ENCODE measurements at regions not wholly inside any gene's neighbourhood (a gene's known extent, or its start where the extent isn't known, plus 50 kb on each side); places are given as distances from the start of the nearest gene placed in this dataset.

DNA sequence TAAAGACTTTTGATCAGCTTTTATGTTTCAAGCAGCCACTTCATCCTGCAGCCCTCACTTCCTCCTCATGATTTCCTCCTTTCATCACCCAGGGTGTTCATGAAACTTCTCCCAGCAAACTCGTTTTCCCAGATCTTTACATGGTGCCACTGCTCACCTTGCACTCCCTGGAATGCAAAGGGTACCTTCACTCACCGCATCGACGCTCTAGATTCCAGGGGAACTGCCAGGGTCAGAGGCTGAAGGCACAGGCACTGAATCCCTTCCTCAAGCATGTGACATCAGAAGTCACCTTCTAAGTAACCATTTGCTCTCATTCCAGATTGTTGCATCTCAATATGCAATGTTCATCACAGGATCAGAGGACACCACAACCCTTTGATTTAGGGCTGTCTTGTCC, 82.8 kb downstream of the PRKAB2 start:
- Mint-ChIP-seq H3K9me3 (no peaks in the 10 kb centered on the region), H3K36me3 (no peaks in the 10 kb centered on the region), H3K4me3 (no peak overlapping the region), H3K27me3 (peaks cover 52% of the 10 kb centered on the region), H3K4me1 (ENCODE audit: unreplicated experiment) (no peaks in the 10 kb centered on the region), H3K27ac (no peak overlapping the region)
- no peak for TF ChIP-seq CTCF (conservative IDR thresholded peaks at IDR 0.05)
- no peak for DNase-seq (ENCODE audit: extremely low spot score, unreplicated experiment)

DNA sequence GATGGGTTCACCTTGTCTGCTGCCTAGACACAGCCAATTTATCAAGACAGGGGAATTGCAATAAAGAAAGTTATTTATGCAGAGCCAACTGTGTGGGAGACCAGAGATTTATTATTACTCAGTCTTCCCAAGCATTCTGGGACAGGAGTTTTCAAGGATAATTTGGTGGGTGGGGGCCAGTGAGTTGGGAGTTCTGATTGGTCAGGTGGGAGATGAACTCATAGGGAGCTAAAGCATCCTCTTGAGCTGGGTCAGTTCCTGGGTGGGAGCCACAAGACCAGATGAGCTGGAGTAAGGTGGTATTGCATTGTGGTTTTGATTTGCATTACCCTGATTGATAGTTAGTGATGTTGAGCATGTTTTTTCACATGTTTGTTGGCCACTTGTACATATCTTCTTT, 86.1 kb downstream of the PRKAB2 start:
- H3K27me3 Mint-ChIP-seq, result peaks cover 78% of the 10 kb centered on the region
- peak overlapping the region; percentile 98 for H3K4me3 Mint-ChIP-seq
- TF ChIP-seq CTCF (conservative IDR thresholded peaks at IDR 0.05), result no peak

DNA sequence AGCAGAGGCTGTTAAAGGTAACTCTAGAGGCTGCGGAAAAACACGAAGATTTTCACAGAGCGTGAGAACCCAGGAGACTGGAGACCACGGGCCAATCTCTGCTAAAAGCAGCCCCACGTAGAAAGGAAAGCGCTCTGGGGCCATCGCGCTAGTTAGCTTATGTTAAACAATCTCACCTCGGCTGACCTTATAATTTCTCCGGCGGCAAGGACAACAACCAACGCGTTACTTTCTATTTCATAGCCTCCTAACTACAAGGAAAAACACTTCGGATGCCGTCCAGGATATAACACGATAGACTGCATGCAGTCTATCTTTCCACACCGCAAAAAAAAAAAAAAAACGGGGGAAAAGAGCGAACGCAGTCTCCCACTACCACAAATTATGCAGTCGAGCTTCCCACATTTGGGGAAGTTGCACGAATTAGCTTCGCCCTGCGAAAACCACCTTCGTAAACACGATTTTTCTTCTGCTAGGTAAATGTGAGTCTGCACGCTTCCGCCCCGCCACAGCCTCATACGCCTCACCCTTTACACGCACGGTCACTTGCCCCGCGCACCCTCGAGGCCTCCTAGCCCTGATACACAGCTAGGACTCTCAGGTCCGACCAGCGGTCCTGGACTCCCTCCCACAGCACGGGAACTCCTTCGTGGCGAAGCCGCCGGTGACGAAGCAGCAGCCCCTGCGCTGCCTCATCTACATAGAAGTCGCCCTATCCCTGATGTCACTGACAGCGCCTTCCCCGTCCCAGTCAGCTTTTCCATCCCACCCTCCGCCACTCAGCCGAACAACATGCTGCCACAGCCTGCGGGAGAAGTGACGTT, 87.8 kb downstream of the PRKAB2 start:
- TF ChIP-seq CTCF (conservative IDR thresholded peaks at IDR 0.05), result no peak
- H3K36me3 Mint-ChIP-seq, result no peaks in the 10 kb centered on the region
- H3K9me3 Mint-ChIP-seq, result no peaks in the 10 kb centered on the region
- H3K27ac Mint-ChIP-seq, result peak overlapping the region; percentile 99
- H3K4me3 Mint-ChIP-seq, result peak overlapping the region; percentile 98
- peaks cover 5% of the 10 kb centered on the region for H3K4me1 Mint-ChIP-seq (ENCODE audit: unreplicated experiment)
- peak; percentile 77 for DNase-seq (ENCODE audit: extremely low spot score, unreplicated experiment)
- H3K27me3 Mint-ChIP-seq, result peaks cover 82% of the 10 kb centered on the region

More for the DNA sequence above, 86.1 kb downstream of the PRKAB2 start:
- Mint-ChIP-seq H3K36me3 (no peaks in the 10 kb centered on the region), H3K9me3 (no peaks in the 10 kb centered on the region), H3K27ac (no peak overlapping the region), H3K4me1 (ENCODE audit: unreplicated experiment) (no peaks in the 10 kb centered on the region)
- DNase-seq (ENCODE audit: extremely low spot score, unreplicated experiment), result no peak

DNA sequence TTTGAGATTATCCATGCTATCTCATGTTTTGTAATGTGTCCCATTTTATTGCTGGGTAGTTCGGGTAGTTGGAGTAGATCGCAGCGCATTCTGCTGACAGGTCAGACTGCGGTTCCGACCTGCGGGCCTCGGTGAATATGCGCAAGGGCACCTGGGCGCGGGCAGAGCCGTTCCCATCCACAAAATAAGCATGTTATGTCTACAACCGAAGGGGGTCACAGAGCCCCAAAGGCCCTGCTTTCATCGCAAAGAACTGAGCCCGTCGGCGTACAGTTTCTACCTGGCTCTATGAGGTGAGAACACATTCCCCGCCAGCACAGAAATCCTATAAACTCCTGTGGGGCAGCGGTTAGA, 88.4 kb downstream of the PRKAB2 start:
- H3K4me3 Mint-ChIP-seq, result peak overlapping the region; percentile 98
- H3K4me1 Mint-ChIP-seq (ENCODE audit: unreplicated experiment), result peaks cover 11% of the 10 kb centered on the region
- peak overlapping the region; percentile 99 for H3K27ac Mint-ChIP-seq
- no peak for TF ChIP-seq CTCF (conservative IDR thresholded peaks at IDR 0.05)
- H3K9me3 Mint-ChIP-seq, result no peaks in the 10 kb centered on the region
- no peak for DNase-seq (ENCODE audit: extremely low spot score, unreplicated experiment)
- no peaks in the 10 kb centered on the region for H3K36me3 Mint-ChIP-seq
- H3K27me3 Mint-ChIP-seq, result peaks cover 85% of the 10 kb centered on the region

DNA sequence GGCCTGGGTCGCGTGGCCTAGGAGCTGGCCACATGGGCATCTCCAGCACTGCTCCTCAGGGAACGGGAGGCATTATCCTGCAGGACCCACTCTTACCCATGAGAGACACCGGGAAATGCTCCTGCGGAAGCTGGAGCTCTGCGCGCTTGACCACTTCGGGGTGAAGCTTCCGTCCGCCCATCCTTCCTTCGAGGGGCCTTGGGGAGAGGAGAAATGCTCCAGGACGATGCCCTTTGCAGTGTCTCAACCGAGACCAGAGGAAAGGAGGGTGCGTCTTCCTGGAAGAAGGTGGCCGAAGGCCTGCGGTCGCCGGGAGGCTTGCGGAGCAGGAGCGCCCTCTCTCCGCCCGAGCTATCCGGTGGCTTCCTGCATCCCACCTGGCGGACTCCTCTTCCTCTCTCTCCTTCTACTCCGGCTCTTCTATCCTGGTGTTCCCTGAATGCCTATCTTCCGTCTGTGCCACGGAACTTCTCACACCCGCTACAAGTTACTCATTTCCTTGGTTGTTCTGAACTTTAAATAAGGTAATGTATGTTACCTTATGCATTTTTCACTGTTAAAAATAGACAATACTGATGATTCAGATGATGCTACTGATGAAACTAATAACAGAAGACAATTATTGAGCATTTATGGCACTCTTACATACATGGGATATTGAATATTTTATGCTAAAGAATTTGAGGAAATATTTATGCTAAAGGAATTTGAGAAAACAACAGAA, 91.4 kb downstream of the PRKAB2 start:
- H3K36me3 Mint-ChIP-seq, result no peaks in the 10 kb centered on the region
- peaks cover 96% of the 10 kb centered on the region for H3K27me3 Mint-ChIP-seq
- TF ChIP-seq CTCF (conservative IDR thresholded peaks at IDR 0.05), result no peak
- peaks cover 12% of the 10 kb centered on the region for H3K4me1 Mint-ChIP-seq (ENCODE audit: unreplicated experiment)
- DNase-seq (ENCODE audit: extremely low spot score, unreplicated experiment), result no peak
- no peaks in the 10 kb centered on the region for H3K9me3 Mint-ChIP-seq
- peak overlapping the region; percentile 52 for H3K4me3 Mint-ChIP-seq
- H3K27ac Mint-ChIP-seq, result no peak overlapping the region

Data from type B pancreatic cell (in vitro differentiated cells).